B cell (primary cell): ENCODE measurements at regions not wholly inside any gene's neighbourhood (a gene's known extent, or its start where the extent isn't known, plus 50 kb on each side); places are given as distances from the start of the nearest gene placed in this dataset.

ENCODE experiments used
- EZH2 ChIP-seq: IDR thresholded peaks from 2 replicates; pipeline ENCODE4 v1.6.1; 2012; ENCODE audit warnings: borderline replicate concordance, low read depth, mild to moderate bottlenecking, moderate library complexity, low read length; ENCODE audit not compliant: insufficient read depth, poor library complexity, severe bottlenecking
- TF ChIP-seq, protein P1 (sequence below): fragments of 200-600 bp; IDR thresholded peaks from one replicate; pipeline ENCODE4 v1.8.0; 2022; ENCODE audit warnings: antibody characterized with exemption, mild to moderate bottlenecking

DNA sequence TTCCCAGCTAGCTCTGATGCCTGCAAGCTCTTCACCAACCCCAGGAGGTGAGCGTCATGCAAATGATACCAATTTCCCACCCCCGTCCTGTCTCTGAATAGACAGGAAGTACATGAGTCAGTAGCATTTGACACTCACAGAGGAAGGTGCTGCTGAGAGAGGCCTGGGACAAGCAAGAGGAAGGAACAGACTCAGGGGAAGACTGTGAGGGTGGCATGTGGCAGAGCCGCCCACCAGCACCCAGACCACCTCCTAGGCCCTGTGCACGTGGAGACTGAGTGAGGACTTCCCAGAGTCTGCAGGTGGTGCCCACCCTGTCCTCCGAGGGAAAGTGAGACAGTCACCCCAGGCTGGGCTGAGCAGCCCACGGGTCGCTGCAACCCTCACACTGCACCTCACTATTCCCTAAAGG lies 199.5 kb upstream of the SFSWAP start:
- TF ChIP-seq, protein P1, sequence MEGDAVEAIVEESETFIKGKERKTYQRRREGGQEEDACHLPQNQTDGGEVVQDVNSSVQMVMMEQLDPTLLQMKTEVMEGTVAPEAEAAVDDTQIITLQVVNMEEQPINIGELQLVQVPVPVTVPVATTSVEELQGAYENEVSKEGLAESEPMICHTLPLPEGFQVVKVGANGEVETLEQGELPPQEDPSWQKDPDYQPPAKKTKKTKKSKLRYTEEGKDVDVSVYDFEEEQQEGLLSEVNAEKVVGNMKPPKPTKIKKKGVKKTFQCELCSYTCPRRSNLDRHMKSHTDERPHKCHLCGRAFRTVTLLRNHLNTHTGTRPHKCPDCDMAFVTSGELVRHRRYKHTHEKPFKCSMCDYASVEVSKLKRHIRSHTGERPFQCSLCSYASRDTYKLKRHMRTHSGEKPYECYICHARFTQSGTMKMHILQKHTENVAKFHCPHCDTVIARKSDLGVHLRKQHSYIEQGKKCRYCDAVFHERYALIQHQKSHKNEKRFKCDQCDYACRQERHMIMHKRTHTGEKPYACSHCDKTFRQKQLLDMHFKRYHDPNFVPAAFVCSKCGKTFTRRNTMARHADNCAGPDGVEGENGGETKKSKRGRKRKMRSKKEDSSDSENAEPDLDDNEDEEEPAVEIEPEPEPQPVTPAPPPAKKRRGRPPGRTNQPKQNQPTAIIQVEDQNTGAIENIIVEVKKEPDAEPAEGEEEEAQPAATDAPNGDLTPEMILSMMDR, result no peak
- TF ChIP-seq EZH2, result no peak
